HG03342 (cell line): ENCODE measurements at regions not wholly inside any gene's neighbourhood (a gene's known extent, or its start where the extent isn't known, plus 50 kb on each side); places are given as distances from the start of the nearest gene placed in this dataset.

Experiments used
- ATAC-seq: cut with Tn5 transposase; IDR thresholded peaks from one replicate; pipeline ENCODE4 v1.9.1; 2021; ENCODE audit warnings: mild to moderate bottlenecking, moderate library complexity; ENCODE audit not compliant: unreplicated experiment

DNA sequence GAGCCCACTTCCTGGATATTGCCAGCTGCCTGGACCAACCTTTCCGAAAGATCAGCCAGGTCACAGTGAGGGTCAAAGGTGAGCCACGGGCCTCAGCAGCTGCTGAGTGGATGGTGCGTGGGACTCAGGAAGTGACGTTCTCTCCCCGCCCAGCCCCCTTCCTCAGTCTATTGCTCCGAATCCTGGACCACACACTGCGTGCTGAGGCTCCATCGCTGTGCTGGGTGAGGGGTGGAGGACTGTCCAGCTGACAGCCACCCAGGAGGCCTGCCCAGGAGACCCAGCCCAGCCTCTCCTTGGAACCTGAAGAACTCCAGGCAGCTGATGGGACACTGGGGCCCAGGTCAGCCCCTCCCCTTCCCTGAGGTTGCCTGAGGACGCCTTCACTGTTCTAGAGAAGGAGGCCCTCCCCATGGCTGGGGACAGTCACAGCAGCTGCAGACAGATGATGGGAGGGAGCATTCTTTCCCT lies 94.4 kb upstream of the CD93 start:
- no peak for ATAC-seq

- no peak for ATAC-seq
Measured at GRCh38 chr20:23179766-23180403, 93.8 kb upstream of the CD93 start.

DNA sequence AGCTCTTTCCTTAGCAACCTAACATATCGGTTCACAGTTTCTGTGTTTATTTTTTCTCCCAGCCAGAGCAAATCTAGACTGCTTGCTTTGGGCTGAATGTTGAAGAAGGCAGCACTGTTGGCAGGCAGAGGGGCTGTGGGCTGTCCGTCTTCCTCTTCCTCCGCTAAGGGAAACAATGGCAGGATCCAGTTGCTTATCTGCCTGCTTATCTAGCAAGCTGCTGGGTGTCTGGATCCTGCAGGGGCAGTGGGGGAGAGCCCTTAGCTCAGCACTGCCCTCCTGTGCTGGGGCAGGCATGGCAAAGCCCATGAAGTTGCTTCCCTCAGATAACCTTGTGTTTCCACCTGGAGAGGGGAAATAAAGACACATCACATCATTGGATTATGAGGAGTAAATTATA lies 92.7 kb upstream of the CD93 start:
- no peak for ATAC-seq

GRCh38 chr20:23174821-23175220 lies 88.7 kb upstream of the CD93 start:
- ATAC-seq: no peak

DNA sequence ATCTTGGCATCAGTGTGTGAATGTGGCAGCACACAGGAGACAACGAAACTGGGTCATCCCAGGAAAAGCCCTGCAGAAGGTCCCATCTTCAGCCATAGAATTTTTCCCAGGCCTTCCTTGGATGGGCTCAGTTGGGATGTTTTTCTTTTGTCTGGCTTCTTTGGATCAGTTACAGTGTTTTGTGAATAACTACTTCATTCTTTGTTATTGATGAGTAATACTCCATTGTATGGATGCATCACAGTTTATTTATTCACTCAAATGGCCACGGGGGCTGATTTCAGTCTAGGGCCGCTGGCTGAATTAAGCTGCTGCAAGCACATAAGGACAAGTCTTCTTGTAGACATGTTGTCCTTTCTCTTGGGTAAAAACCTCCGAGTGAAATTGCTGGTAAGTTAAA lies 81.3 kb upstream of the CD93 start:
- no peak for ATAC-seq

DNA sequence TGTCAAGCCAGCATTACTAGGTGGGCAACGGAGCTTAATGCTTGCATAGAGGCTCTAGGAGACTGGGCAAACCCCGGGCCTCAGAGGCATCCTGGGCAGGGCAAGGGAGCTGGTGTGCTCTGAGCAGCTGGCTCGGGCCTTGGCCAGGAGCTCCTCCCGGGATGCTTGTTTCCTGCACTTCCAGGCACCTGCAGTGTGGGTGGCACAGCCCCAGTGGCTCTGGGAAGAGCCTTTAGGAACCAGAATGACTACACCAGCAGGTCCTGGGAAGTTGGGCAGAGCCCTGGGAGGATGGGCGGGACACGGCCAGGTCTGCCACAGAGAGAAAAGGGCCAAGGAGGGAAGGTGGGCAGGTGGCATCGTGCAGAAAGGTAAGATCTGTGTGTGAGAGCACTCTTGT lies 80.4 kb upstream of the CD93 start:
- ATAC-seq: no peak

DNA sequence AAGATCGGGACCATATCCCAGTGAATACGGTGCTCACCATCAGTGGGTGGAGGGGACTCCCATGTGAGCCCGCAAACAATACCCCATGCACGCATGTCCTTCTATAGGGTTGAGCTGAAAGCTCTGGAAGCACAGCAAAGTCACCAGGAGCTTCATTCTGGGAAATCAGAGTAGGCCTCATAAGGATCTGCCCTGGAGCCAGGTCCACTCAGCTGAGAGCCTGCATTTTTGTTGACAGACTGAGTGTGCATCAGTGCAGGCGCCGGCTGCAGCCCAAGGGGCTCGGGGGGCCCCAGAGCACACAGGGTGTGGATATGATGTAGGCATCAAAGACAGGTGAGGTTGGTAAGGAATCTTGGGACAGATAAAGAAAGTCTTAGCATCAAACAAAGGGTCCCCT lies 79.8 kb upstream of the CD93 start:
- ATAC-seq: no peak

DNA sequence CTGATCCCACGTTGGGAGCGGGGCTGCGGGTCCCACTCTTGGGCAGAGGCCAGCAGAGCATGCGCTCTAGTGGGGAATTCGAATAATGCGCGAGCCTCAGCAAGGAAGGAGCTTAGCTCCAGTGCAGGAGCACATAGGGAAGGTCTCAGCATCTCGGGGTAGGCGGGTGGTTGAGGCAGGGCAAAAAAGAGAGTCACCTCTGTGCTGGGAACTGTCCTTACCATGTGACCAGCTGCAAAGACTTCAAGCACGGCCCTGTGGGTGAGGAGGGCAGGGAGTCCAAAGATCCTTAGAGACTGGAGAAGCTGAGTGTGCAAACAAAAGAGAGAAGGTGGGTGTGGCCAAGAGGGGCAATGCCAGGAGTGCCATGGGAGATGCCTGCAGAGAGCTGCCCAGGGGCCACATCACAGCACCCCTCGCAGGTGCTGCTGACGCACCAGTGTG lies 79.2 kb upstream of the CD93 start:
- no peak for ATAC-seq

DNA sequence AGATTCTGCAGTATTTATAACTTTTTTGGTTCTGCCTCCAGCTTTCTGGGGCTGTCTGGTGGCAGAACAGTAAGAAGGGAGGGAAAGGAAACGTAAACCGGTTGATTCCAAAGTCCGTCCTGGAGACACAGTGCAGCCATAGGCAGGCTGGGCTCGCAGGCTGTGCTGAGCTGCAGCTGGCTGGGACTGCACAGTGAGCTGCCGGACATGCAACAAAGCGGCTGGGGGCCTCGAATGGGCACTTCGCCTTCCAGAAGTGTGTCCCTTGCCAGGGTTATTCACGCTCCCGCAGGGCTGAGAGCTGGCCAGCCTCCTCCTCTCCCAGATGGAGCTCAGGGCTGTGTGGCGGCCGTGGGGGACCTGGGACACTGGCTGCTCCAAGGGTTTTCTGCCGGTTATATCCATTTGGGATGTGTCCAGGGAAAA lies 78.1 kb upstream of the CD93 start:
- ATAC-seq: no peak

DNA sequence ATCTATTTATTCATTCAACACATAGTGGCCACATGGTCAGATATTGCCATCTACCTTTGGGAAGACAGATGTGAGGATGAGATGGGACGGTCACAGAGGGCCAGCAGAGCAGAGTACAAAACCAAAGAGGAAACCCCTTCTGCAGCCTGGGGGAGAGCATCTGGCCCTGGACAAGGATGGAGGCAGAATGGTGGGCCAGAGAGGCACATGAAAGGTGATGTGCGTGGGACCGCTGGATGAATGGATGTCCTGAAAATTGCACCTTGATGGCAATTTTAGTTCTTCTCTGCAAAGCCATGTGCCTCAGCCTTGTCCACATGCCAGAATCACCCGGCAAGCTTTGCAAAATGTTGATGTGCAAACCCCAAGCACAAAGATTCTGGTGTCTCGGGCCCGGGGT lies 77.4 kb upstream of the CD93 start:
- ATAC-seq: no peak

DNA sequence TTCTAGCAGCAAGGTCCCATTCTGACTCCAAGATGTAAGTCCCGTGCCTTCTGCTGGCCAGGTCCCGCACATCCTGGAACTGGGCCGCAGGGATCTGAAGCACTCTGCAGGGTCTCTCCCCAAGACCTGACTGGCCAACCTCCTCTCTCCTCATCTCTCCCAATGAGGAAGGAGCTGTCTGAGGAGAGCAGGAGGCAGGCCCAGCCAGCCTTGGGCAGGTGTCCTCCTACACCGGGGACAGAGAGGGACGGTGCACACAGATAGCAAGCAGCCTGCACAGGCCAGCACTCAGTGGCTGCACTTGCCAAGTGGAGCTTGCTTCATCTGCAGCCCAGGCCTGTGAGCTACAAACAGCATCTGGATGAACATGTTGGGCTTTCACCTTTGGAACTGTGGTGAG lies 76.8 kb upstream of the CD93 start:
- ATAC-seq: no peak

GRCh38 chr20:23161968-23162696 lies 76.0 kb upstream of the CD93 start:
- no peak for ATAC-seq

GRCh38 chr20:23161244-23161891 lies 75.2 kb upstream of the CD93 start:
- ATAC-seq: no peak

GRCh38 chr20:23160536-23161243 lies 74.6 kb upstream of the CD93 start:
- ATAC-seq: no peak

DNA sequence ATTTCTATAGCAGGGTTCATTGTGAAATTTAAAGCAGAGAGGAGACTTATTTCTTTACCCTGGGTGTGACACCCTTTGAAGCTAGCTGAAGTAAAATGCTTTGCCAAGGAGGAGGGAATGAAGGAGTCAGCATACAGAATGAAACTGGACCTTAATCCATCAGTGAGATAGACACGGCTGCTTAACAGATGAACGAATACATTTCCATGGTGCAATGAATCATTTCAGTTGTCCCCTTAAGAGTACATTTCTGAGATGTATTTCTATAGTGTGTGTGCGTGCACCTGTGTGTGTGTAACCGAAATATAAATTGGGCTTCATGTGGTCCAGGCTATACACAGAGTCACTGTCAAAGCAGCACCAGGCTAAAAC lies 73.8 kb upstream of the CD93 start:
- no peak for ATAC-seq

GRCh38 chr20:23159256-23159946 lies 73.3 kb upstream of the CD93 start:
- no peak for ATAC-seq

DNA sequence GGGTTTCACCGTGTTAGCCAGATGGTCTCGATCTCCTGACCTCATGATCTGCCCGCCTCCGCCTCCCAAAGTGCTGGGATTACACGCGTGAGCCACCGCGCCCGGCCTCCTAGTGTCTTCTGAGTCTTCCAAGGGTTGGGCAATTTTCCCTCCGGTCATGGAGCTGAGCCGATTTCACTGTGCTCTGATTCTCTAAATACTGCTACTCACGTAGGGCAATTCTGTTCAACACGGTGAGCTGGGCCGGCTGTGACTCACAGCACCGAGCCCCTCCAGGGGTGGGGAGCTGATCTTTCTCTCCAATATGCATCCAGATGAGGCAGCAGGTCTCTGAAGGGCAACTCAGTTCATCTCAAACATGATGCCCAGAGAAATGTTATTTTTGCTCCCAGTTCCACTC lies 71.6 kb upstream of the CD93 start:
- no peak for ATAC-seq

GRCh38 chr20:23156842-23157423 lies 70.8 kb upstream of the CD93 start:
- ATAC-seq: no peak

GRCh38 chr20:23156170-23156841 lies 70.2 kb upstream of the CD93 start:
- no peak for ATAC-seq

GRCh38 chr20:23155141-23155590 lies 69.0 kb upstream of the CD93 start:
- no peak for ATAC-seq
